GM23338 (cell line): ENCODE measurements at regions not wholly inside any gene's neighbourhood (a gene's known extent, or its start where the extent isn't known, plus 50 kb on each side); places are given as distances from the start of the nearest gene placed in this dataset.

Source experiments
- ATAC-seq: fragments of 200-7000 bp; cut with Tn5 transposase; 3 replicates; pipeline ENCODE4 v1.9.1; 2020
- DNase-seq: peaks from one replicate; pipeline ENCODE4 v3.0.0-alpha.2; 2015; ENCODE audit warnings: low spot score
- H2AFZ ChIP-seq: fragments of 200-600 bp; sonication (generic); 2 replicates; pipeline ENCODE4 v1.8.0; 2016; ENCODE audit warnings: antibody characterized with exemption, mild to moderate bottlenecking, moderate library complexity
- H3F3A ChIP-seq: fragments of 200-600 bp; sonication (generic); replicated peaks from 2 replicates; pipeline ENCODE4 v1.8.0; 2017; ENCODE audit warnings: antibody characterized with exemption, mixed run types, low read depth
- H3K27ac ChIP-seq: fragments of 200-600 bp; sonication (generic); 2 replicates; pipeline ENCODE4 v1.6.1; 2016; ENCODE audit warnings: low read depth
- H3K27me3 ChIP-seq: fragments of 200-600 bp; sonication (generic); 2 replicates; pipeline ENCODE4 v1.8.0; 2016; ENCODE audit warnings: mild to moderate bottlenecking, mixed run types, moderate library complexity; ENCODE audit not compliant: insufficient read depth
- H3K36me3 ChIP-seq: fragments of 200-600 bp; sonication (generic); 2 replicates; pipeline ENCODE4 v1.8.0; 2016; ENCODE audit warnings: mild to moderate bottlenecking; ENCODE audit not compliant: insufficient read depth
- H3K4me1 ChIP-seq: fragments of 200-600 bp; sonication (generic); 2 replicates; pipeline ENCODE4 v1.8.0; 2016; ENCODE audit warnings: mild to moderate bottlenecking, moderate library complexity; ENCODE audit not compliant: insufficient read depth
- H3K4me2 ChIP-seq: fragments of 200-600 bp; sonication (generic); 2 replicates; pipeline ENCODE4 v1.7.1; 2017; ENCODE audit warnings: mixed run types
- H3K4me3 ChIP-seq: fragments of 200-600 bp; sonication (generic); 2 replicates; pipeline ENCODE4 v1.6.1; 2016; ENCODE audit warnings: mixed run types
- H3K79me2 ChIP-seq: fragments of 200-600 bp; sonication (generic); replicated peaks from 2 replicates; pipeline ENCODE4 v1.8.0; 2017; ENCODE audit warnings: mild to moderate bottlenecking; ENCODE audit not compliant: insufficient read depth
- H3K9me2 ChIP-seq: fragments of 200-600 bp; sonication (generic); 2 replicates; pipeline ENCODE4 v1.8.0; 2017; ENCODE audit not compliant: insufficient read depth
- H4K20me1 ChIP-seq: fragments of 200-600 bp; sonication (generic); replicated peaks from 2 replicates; pipeline ENCODE4 v1.8.0; 2017; ENCODE audit warnings: mild to moderate bottlenecking; ENCODE audit not compliant: insufficient read depth
- H3K27ac Mint-ChIP-seq: 2 replicates; pipeline ENCODE4 v1.8.0; 2020; ENCODE audit warnings: inconsistent platforms, mild to moderate bottlenecking, moderate library complexity, mixed read lengths
- H3K27me3 Mint-ChIP-seq: 3 replicates; pipeline ENCODE4 v1.8.0; 2022; ENCODE audit warnings: low read depth, mild to moderate bottlenecking, moderate library complexity, mixed read lengths, inconsistent platforms; ENCODE audit not compliant: insufficient read depth, poor library complexity
- H3K36me3 Mint-ChIP-seq: 3 replicates; pipeline ENCODE4 v1.8.0; 2021; ENCODE audit warnings: low read depth, mild to moderate bottlenecking, inconsistent platforms, moderate library complexity, mixed read lengths
- H3K4me1 Mint-ChIP-seq: 3 replicates; pipeline ENCODE4 v1.8.0; 2020; ENCODE audit warnings: mild to moderate bottlenecking, inconsistent platforms, mixed read lengths
- H3K4me3 Mint-ChIP-seq: 3 replicates; pipeline ENCODE4 v1.8.0; 2021; ENCODE audit warnings: moderate library complexity, mild to moderate bottlenecking, inconsistent platforms, mixed read lengths
- H3K9me3 Mint-ChIP-seq: 3 replicates; pipeline ENCODE4 v1.8.0; 2020; ENCODE audit warnings: moderate library complexity, mild to moderate bottlenecking, inconsistent platforms, mixed read lengths
- EZH2 ChIP-seq: fragments of 200-600 bp; sonication (generic); IDR thresholded peaks from one replicate; pipeline ENCODE4 v1.8.0; 2017; ENCODE audit warnings: antibody characterized with exemption, mild to moderate bottlenecking, low read depth; ENCODE audit not compliant: unreplicated experiment
- EZH2phosphoT487 ChIP-seq: fragments of 200-600 bp; sonication (generic); IDR thresholded peaks from one replicate; pipeline ENCODE4 v1.8.1; 2018; ENCODE audit warnings: antibody characterized with exemption; ENCODE audit not compliant: unreplicated experiment
- JUNB ChIP-seq: IDR thresholded peaks from one replicate; pipeline ENCODE4 v1.6.1; 2016; ENCODE audit warnings: antibody characterized with exemption; ENCODE audit not compliant: unreplicated experiment
- NANOG ChIP-seq: IDR thresholded peaks from 2 replicates; pipeline ENCODE4 v1.6.1; 2016; ENCODE audit warnings: antibody characterized with exemption, borderline replicate concordance
- POLR2AphosphoS5 ChIP-seq: IDR thresholded peaks from 2 replicates; pipeline ENCODE4 v1.6.1; 2016; ENCODE audit warnings: antibody characterized with exemption, low read depth
- ZNF331 ChIP-seq: fragments of 250-450 bp; sonication (Bioruptor Pico); IDR thresholded peaks from 2 replicates; pipeline ENCODE4 v1.5.0; 2020; ENCODE audit warnings: low read depth, mild to moderate bottlenecking, moderate library complexity
- TF ChIP-seq, protein P1 (sequence below), 2 experiments: fragments of 200-600 bp in 1 of 2; sonication (generic) in 1 of 2; conservative IDR thresholded peaks; 2 replicates each; pipeline versions ENCODE4 v1.5.1 to v1.6.1; 2016 to 2017; ENCODE audit warnings: antibody characterized with exemption in 2 of 2, low read depth in 2 of 2, mild to moderate bottlenecking in 2 of 2, moderate library complexity in 1 of 2
- TF ChIP-seq, protein P2 (sequence below): IDR thresholded peaks from one replicate; pipeline ENCODE4 v1.6.1; 2018; ENCODE audit warnings: antibody characterized with exemption; ENCODE audit not compliant: unreplicated experiment
- TF ChIP-seq, protein P3 (sequence below): IDR thresholded peaks from 2 replicates; pipeline ENCODE4 v1.6.1; 2016; ENCODE audit warnings: antibody characterized with exemption
- TF ChIP-seq, protein P4 (sequence below): fragments of 250-450 bp; sonication (Bioruptor Pico); IDR thresholded peaks from 2 replicates; pipeline ENCODE4 v1.5.0; 2020; ENCODE audit warnings: mild to moderate bottlenecking, moderate library complexity

DNA sequence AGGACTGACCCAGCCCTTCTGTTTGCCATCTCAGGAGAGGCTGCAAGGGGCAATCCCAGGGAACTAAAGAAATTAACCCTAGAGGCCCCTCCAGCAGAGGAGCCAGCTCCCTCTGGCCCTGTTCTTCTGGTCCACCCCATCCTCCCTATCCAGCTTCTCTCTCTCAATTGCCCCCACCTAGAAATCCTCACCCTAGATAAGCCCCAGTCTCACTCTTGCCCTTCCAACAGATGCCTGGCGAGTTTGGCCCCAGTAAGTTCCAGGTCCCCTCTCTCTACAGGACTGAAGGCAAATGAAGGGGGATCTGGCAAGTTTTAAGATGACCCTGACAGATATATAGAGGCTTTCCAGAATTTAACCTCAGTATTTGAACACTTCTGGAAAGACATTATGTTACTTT lies 134.0 kb downstream of the THBS2 start (continued):
- TF ChIP-seq POLR2AphosphoS5 = no peak
- TF ChIP-seq JUNB = no peak
- no peak for TF ChIP-seq NANOG
- no peak for TF ChIP-seq EZH2
- no peak for TF ChIP-seq EZH2phosphoT487
- TF ChIP-seq, protein P1, sequence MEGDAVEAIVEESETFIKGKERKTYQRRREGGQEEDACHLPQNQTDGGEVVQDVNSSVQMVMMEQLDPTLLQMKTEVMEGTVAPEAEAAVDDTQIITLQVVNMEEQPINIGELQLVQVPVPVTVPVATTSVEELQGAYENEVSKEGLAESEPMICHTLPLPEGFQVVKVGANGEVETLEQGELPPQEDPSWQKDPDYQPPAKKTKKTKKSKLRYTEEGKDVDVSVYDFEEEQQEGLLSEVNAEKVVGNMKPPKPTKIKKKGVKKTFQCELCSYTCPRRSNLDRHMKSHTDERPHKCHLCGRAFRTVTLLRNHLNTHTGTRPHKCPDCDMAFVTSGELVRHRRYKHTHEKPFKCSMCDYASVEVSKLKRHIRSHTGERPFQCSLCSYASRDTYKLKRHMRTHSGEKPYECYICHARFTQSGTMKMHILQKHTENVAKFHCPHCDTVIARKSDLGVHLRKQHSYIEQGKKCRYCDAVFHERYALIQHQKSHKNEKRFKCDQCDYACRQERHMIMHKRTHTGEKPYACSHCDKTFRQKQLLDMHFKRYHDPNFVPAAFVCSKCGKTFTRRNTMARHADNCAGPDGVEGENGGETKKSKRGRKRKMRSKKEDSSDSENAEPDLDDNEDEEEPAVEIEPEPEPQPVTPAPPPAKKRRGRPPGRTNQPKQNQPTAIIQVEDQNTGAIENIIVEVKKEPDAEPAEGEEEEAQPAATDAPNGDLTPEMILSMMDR (conservative IDR thresholded peaks at IDR 0.05; ENCODE audit: low read depth in 2 of 2) = no peak

DNA sequence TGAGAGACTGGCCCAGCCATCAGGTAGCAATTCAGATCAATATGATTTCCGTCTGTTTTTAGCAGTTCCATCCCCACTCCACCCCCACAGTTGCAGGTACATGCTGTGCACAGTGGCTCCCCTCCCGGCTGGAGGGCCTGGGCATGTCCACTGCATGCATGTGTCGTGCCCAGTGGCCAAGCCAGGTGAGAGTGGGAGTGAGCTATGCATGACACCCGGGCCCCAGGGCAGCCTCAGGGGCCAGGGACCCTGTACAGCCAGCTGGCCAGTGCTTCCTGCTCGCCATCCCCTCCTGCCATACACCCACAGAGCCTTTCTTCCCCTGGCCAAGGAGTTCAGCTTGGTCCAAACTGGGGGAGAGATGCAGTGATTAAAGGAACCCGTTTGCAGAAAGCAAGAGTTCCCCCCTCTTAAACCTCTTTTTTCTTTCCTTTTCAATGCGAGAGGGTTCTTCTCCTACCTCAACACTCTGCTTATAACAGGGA lies 135.3 kb downstream of the THBS2 start:
- Histone ChIP-seq H3K27me3 (no peaks in the 10 kb centered on the region), H3K9me2 (no peaks in the 10 kb centered on the region), H3K4me2 (no peak overlapping the region), H3K4me1 (no peaks in the 10 kb centered on the region), H3K79me2 (no peaks in the 10 kb centered on the region), H3F3A (no peaks in the 10 kb centered on the region), H4K20me1 (no peaks in the 10 kb centered on the region), H3K4me3 (no peak overlapping the region), H3K27ac (no peak overlapping the region), H2AFZ (no peak overlapping the region), H3K36me3 (no peaks in the 10 kb centered on the region)
- DNase-seq (no peak), ATAC-seq (no peak)
- H3K9me3 Mint-ChIP-seq = peaks cover 16% of the 10 kb centered on the region
- peaks cover 11% of the 10 kb centered on the region for H3K27me3 Mint-ChIP-seq
- H3K4me1 Mint-ChIP-seq = peaks cover 7% of the 10 kb centered on the region; the same call in 2 of the 3 replicates
- H3K27ac Mint-ChIP-seq = no peak overlapping the region
- peaks cover 13% of the 10 kb centered on the region for H3K36me3 Mint-ChIP-seq
- H3K4me3 Mint-ChIP-seq = no peak overlapping the region
- TF ChIP-seq, protein P2, sequence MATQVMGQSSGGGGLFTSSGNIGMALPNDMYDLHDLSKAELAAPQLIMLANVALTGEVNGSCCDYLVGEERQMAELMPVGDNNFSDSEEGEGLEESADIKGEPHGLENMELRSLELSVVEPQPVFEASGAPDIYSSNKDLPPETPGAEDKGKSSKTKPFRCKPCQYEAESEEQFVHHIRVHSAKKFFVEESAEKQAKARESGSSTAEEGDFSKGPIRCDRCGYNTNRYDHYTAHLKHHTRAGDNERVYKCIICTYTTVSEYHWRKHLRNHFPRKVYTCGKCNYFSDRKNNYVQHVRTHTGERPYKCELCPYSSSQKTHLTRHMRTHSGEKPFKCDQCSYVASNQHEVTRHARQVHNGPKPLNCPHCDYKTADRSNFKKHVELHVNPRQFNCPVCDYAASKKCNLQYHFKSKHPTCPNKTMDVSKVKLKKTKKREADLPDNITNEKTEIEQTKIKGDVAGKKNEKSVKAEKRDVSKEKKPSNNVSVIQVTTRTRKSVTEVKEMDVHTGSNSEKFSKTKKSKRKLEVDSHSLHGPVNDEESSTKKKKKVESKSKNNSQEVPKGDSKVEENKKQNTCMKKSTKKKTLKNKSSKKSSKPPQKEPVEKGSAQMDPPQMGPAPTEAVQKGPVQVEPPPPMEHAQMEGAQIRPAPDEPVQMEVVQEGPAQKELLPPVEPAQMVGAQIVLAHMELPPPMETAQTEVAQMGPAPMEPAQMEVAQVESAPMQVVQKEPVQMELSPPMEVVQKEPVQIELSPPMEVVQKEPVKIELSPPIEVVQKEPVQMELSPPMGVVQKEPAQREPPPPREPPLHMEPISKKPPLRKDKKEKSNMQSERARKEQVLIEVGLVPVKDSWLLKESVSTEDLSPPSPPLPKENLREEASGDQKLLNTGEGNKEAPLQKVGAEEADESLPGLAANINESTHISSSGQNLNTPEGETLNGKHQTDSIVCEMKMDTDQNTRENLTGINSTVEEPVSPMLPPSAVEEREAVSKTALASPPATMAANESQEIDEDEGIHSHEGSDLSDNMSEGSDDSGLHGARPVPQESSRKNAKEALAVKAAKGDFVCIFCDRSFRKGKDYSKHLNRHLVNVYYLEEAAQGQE = no peak
- TF ChIP-seq JUNB (no peak), ZNF331 (CRISPR knock-in tag) (no peak), POLR2AphosphoS5 (no peak)
- TF ChIP-seq, protein P3, sequence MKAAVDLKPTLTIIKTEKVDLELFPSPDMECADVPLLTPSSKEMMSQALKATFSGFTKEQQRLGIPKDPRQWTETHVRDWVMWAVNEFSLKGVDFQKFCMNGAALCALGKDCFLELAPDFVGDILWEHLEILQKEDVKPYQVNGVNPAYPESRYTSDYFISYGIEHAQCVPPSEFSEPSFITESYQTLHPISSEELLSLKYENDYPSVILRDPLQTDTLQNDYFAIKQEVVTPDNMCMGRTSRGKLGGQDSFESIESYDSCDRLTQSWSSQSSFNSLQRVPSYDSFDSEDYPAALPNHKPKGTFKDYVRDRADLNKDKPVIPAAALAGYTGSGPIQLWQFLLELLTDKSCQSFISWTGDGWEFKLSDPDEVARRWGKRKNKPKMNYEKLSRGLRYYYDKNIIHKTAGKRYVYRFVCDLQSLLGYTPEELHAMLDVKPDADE = no peak
- TF ChIP-seq, protein P1 (conservative IDR thresholded peaks at IDR 0.05; ENCODE audit: low read depth in 2 of 2) = no peak
- TF ChIP-seq, protein P4, sequence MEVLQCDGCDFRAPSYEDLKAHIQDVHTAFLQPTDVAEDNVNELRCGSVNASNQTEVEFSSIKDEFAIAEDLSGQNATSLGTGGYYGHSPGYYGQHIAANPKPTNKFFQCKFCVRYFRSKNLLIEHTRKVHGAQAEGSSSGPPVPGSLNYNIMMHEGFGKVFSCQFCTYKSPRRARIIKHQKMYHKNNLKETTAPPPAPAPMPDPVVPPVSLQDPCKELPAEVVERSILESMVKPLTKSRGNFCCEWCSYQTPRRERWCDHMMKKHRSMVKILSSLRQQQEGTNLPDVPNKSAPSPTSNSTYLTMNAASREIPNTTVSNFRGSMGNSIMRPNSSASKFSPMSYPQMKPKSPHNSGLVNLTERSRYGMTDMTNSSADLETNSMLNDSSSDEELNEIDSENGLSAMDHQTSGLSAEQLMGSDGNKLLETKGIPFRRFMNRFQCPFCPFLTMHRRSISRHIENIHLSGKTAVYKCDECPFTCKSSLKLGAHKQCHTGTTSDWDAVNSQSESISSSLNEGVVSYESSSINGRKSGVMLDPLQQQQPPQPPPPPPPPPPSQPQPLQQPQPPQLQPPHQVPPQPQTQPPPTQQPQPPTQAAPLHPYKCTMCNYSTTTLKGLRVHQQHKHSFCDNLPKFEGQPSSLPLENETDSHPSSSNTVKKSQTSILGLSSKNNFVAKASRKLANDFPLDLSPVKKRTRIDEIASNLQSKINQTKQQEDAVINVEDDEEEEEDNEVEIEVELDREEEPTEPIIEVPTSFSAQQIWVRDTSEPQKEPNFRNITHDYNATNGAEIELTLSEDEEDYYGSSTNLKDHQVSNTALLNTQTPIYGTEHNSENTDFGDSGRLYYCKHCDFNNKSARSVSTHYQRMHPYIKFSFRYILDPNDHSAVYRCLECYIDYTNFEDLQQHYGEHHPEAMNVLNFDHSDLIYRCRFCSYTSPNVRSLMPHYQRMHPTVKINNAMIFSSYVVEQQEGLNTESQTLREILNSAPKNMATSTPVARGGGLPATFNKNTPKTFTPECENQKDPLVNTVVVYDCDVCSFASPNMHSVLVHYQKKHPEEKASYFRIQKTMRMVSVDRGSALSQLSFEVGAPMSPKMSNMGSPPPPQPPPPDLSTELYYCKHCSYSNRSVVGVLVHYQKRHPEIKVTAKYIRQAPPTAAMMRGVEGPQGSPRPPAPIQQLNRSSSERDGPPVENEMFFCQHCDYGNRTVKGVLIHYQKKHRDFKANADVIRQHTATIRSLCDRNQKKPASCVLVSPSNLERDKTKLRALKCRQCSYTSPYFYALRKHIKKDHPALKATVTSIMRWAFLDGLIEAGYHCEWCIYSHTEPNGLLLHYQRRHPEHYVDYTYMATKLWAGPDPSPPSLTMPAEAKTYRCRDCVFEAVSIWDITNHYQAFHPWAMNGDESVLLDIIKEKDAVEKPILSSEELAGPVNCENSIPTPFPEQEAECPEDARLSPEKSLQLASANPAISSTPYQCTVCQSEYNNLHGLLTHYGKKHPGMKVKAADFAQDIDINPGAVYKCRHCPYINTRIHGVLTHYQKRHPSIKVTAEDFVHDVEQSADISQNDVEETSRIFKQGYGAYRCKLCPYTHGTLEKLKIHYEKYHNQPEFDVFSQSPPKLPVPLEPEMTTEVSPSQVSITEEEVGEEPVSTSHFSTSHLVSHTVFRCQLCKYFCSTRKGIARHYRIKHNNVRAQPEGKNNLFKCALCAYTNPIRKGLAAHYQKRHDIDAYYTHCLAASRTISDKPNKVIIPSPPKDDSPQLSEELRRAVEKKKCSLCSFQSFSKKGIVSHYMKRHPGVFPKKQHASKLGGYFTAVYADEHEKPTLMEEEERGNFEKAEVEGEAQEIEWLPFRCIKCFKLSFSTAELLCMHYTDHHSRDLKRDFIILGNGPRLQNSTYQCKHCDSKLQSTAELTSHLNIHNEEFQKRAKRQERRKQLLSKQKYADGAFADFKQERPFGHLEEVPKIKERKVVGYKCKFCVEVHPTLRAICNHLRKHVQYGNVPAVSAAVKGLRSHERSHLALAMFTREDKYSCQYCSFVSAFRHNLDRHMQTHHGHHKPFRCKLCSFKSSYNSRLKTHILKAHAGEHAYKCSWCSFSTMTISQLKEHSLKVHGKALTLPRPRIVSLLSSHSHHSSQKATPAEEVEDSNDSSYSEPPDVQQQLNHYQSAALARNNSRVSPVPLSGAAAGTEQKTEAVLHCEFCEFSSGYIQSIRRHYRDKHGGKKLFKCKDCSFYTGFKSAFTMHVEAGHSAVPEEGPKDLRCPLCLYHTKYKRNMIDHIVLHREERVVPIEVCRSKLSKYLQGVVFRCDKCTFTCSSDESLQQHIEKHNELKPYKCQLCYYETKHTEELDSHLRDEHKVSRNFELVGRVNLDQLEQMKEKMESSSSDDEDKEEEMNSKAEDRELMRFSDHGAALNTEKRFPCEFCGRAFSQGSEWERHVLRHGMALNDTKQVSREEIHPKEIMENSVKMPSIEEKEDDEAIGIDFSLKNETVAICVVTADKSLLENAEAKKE (CRISPR knock-in tag) = no peak
